A549 (cell line): ENCODE measurements at regions not wholly inside any gene's neighbourhood (a gene's known extent, or its start where the extent isn't known, plus 50 kb on each side); places are given as distances from the start of the nearest gene placed in this dataset.
A peak's percentile ranks its signal among the peaks of the same experiment; 100 is the strongest.

Experiments used
- CEBPB ChIP-seq, 2 experiments: fragments of >200 bp in 1 of 2; sonication (Bioruptor Twin) in 1 of 2; formaldehyde crosslinking in 1 of 2; IDR thresholded peaks; 2 replicates each; pipeline ENCODE4 v1.6.1; 2012 to 2016
- EP300 ChIP-seq, 2 experiments: fragments of >200 bp; sonication (Bioruptor Twin); formaldehyde crosslinking; IDR thresholded peaks; 2 replicates in 1 of 2; 3 replicates in 1 of 2; pipeline ENCODE4 v1.6.1; 2016 to 2017
- HEYL ChIP-seq: fragments of 250-450 bp; sonication (Bioruptor Pico); IDR thresholded peaks from 2 replicates; pipeline ENCODE4 v1.8.0; 2021; ENCODE audit warnings: mild to moderate bottlenecking, moderate library complexity
- JUN ChIP-seq, 2 experiments: fragments of >200 bp; sonication (Bioruptor Twin); formaldehyde crosslinking; IDR thresholded peaks; 2 replicates in 1 of 2; 3 replicates in 1 of 2; pipeline ENCODE4 v1.6.1; 2016 to 2017
- KDM1A ChIP-seq: fragments of 200-600 bp; sonication (generic); IDR thresholded peaks from 2 replicates; pipeline ENCODE4 v1.6.1; 2016; ENCODE audit warnings: low read depth, mild to moderate bottlenecking
- SREBF2 ChIP-seq: fragments of 450-650 bp; IDR thresholded peaks from 2 replicates; pipeline ENCODE4 v1.6.1; 2014; ENCODE audit warnings: mild to moderate bottlenecking, moderate library complexity
- ZFP36 ChIP-seq: fragments of 450-650 bp; IDR thresholded peaks from 2 replicates; pipeline ENCODE4 v1.6.1; 2014; ENCODE audit warnings: borderline replicate concordance; ENCODE audit not compliant: partially characterized antibody
- TF ChIP-seq, protein P1 (sequence below): fragments of >200 bp; sonication (Bioruptor Twin); formaldehyde crosslinking; IDR thresholded peaks from 3 replicates; pipeline ENCODE4 v1.5.1; 2016
- TF ChIP-seq, protein P2 (sequence below): IDR thresholded peaks from 2 replicates; pipeline ENCODE4 v1.6.1; 2012

DNA sequence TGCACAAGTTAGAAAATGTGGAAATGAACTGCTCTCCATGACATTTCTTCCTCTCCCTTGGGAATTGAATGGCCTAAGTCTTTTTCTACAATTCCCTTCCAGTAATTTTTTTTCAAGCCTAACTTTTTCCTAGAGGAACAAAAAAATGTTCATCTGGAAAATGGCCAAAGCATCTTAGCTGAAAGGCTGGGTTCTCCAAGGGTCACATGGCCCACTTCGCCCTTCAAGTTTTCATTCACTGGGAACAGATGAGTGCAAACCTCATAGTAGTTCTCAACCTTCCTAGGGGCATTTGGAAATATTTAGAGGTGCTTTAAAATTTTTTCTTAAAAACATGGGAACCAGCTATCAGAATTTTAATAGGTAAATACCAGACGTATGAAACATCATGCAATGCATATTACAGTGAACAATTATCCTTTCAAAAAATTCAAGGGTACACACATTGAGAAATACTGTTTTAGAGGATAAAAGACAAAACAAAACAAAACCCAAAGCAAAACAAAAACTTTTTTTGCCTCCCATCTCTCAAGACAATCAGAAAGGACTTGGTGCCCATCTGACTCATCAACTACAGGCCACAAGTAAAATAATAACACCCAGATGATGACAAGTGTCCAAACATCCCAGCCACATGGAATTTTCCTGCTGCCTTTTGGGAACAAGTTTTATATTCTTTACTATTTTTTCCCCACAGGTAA is 208.8 kb downstream of the SLITRK6 start:
- TF ChIP-seq, protein P1, sequence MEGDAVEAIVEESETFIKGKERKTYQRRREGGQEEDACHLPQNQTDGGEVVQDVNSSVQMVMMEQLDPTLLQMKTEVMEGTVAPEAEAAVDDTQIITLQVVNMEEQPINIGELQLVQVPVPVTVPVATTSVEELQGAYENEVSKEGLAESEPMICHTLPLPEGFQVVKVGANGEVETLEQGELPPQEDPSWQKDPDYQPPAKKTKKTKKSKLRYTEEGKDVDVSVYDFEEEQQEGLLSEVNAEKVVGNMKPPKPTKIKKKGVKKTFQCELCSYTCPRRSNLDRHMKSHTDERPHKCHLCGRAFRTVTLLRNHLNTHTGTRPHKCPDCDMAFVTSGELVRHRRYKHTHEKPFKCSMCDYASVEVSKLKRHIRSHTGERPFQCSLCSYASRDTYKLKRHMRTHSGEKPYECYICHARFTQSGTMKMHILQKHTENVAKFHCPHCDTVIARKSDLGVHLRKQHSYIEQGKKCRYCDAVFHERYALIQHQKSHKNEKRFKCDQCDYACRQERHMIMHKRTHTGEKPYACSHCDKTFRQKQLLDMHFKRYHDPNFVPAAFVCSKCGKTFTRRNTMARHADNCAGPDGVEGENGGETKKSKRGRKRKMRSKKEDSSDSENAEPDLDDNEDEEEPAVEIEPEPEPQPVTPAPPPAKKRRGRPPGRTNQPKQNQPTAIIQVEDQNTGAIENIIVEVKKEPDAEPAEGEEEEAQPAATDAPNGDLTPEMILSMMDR = no peak
- TF ChIP-seq KDM1A (no peak), EP300 (IDR thresholded peaks at IDR 0.05) (no peak; a peak in 1 of 5 replicates), HEYL (CRISPR knock-in tag) (no peak), JUN (IDR thresholded peaks at IDR 0.05) (no peak), SREBF2 (no peak), ZFP36 (no peak), CEBPB (IDR thresholded peaks at IDR 0.05) (peak in 1 of 2 experiments; percentile 47; a peak in 1 of 4 replicates)
- TF ChIP-seq, protein P2, sequence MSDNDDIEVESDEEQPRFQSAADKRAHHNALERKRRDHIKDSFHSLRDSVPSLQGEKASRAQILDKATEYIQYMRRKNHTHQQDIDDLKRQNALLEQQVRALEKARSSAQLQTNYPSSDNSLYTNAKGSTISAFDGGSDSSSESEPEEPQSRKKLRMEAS = no peak
